GM18505 (cell line): ENCODE measurements at regions not wholly inside any gene's neighbourhood (a gene's known extent, or its start where the extent isn't known, plus 50 kb on each side); places are given as distances from the start of the nearest gene placed in this dataset.

Experiments
- ATAC-seq: cut with Tn5 transposase; IDR thresholded peaks from one replicate; pipeline ENCODE4 v1.9.1; 2021; ENCODE audit not compliant: unreplicated experiment
- POLR2A ChIP-seq: IDR thresholded peaks from 4 replicates; pipeline ENCODE4 v1.6.1; 2011; ENCODE audit warnings: borderline replicate concordance; ENCODE audit not compliant: insufficient read depth, insufficient read length; ENCODE audit errors: extremely low read depth

GRCh38 chr14:98847521-98848468 is 424.2 kb downstream of the BCL11B start:
- no peak for TF ChIP-seq POLR2A
- no peak for ATAC-seq

- ATAC-seq: no peak
- no peak for TF ChIP-seq POLR2A
These were observed 418.8 kb downstream of the BCL11B start for GRCh38 chr14:98853063-98853729.

- TF ChIP-seq POLR2A: no peak
- no peak for ATAC-seq
These were observed 415.9 kb downstream of the BCL11B start for GRCh38 chr14:98855926-98856715.

- no peak for TF ChIP-seq POLR2A
- ATAC-seq: no peak
These were observed 413.8 kb downstream of the BCL11B start for GRCh38 chr14:98858158-98858557.

GRCh38 chr14:98858561-98858960 is 413.4 kb downstream of the BCL11B start:
- ATAC-seq: no peak
- no peak for TF ChIP-seq POLR2A

- TF ChIP-seq POLR2A: no peak
- ATAC-seq: no peak
These were observed 412.7 kb downstream of the BCL11B start for GRCh38 chr14:98859301-98859700.

- no peak for TF ChIP-seq POLR2A
These were observed 407.8 kb downstream of the BCL11B start for GRCh38 chr14:98864211-98864610.

GRCh38 chr14:98867146-98867545 is 404.9 kb downstream of the BCL11B start:
- ATAC-seq: no peak
- TF ChIP-seq POLR2A: no peak

More at GRCh38 chr14:98864211-98864610, 407.8 kb downstream of the BCL11B start:
- no peak for ATAC-seq

GRCh38 chr14:98867726-98868125 is 404.3 kb downstream of the BCL11B start:
- no peak for TF ChIP-seq POLR2A

GRCh38 chr14:98868866-98869265 is 403.1 kb downstream of the BCL11B start:
- ATAC-seq: no peak
- TF ChIP-seq POLR2A: no peak

More at GRCh38 chr14:98867726-98868125, 404.3 kb downstream of the BCL11B start:
- ATAC-seq: no peak

GRCh38 chr14:98871796-98872195 is 400.2 kb downstream of the BCL11B start:
- TF ChIP-seq POLR2A: no peak
- ATAC-seq: no peak

- TF ChIP-seq POLR2A: no peak
- ATAC-seq: no peak
These were observed 394.9 kb downstream of the BCL11B start for GRCh38 chr14:98877065-98877464.

- no peak for TF ChIP-seq POLR2A
- no peak for ATAC-seq
These were observed 393.7 kb downstream of the BCL11B start for GRCh38 chr14:98878282-98878681.
